ENCODE measurements at regions not wholly inside any gene's neighbourhood (a gene's known extent, or its start where the extent isn't known, plus 50 kb on each side); places are given as distances from the start of the nearest gene placed in this dataset.

GRCh38 chr21:35719080-35719479 is 341.2 kb downstream of the SETD4 start:
- TF ChIP-seq GATA3 (IDR thresholded peaks at IDR 0.05; ENCODE audit: low read depth, low read length) (no peak), GATA2 (IDR thresholded peaks at IDR 0.05; ENCODE audit: low read depth, low read length) (no peak)

- no peak for TF ChIP-seq GATA3 (IDR thresholded peaks at IDR 0.05; ENCODE audit: low read depth, low read length)
- no peak for TF ChIP-seq GATA2 (IDR thresholded peaks at IDR 0.05; ENCODE audit: low read depth, low read length)
Measured at GRCh38 chr21:35716876-35717565, 343.3 kb downstream of the SETD4 start.

- TF ChIP-seq GATA3 (IDR thresholded peaks at IDR 0.05; ENCODE audit: low read depth, low read length) (no peak), GATA2 (IDR thresholded peaks at IDR 0.05; ENCODE audit: low read depth, low read length) (no peak)
Measured at GRCh38 chr21:35713914-35714313, 346.4 kb downstream of the SETD4 start.

GRCh38 chr21:35711661-35712060 is 348.7 kb downstream of the SETD4 start:
- TF ChIP-seq GATA3 (IDR thresholded peaks at IDR 0.05; ENCODE audit: low read depth, low read length) (no peak), GATA2 (IDR thresholded peaks at IDR 0.05; ENCODE audit: low read depth, low read length) (no peak)

- TF ChIP-seq GATA2 (IDR thresholded peaks at IDR 0.05; ENCODE audit: low read depth, low read length) = no peak
- no peak for TF ChIP-seq GATA3 (IDR thresholded peaks at IDR 0.05; ENCODE audit: low read depth, low read length)
Measured at GRCh38 chr21:35711213-35711612, 349.1 kb downstream of the SETD4 start.

GRCh38 chr21:35705888-35706287 is 354.4 kb downstream of the SETD4 start:
- TF ChIP-seq GATA3 (IDR thresholded peaks at IDR 0.05; ENCODE audit: low read depth, low read length) (no peak), GATA2 (IDR thresholded peaks at IDR 0.05; ENCODE audit: low read depth, low read length) (no peak)

- TF ChIP-seq GATA3 (IDR thresholded peaks at IDR 0.05; ENCODE audit: low read depth, low read length) (no peak), GATA2 (IDR thresholded peaks at IDR 0.05; ENCODE audit: low read depth, low read length) (no peak)
Measured at GRCh38 chr21:35705237-35705887, 355.0 kb downstream of the SETD4 start.

GRCh38 chr21:35703704-35704103 is 356.6 kb downstream of the SETD4 start:
- TF ChIP-seq GATA3 (IDR thresholded peaks at IDR 0.05; ENCODE audit: low read depth, low read length) = no peak
- TF ChIP-seq GATA2 (IDR thresholded peaks at IDR 0.05; ENCODE audit: low read depth, low read length) = no peak

- TF ChIP-seq GATA3 (IDR thresholded peaks at IDR 0.05; ENCODE audit: low read depth, low read length) = no peak
- TF ChIP-seq GATA2 (IDR thresholded peaks at IDR 0.05; ENCODE audit: low read depth, low read length) = no peak
Measured at GRCh38 chr21:35699361-35699760, 361.0 kb downstream of the SETD4 start.

- TF ChIP-seq GATA3 (IDR thresholded peaks at IDR 0.05; ENCODE audit: low read depth, low read length) = no peak
- no peak for TF ChIP-seq GATA2 (IDR thresholded peaks at IDR 0.05; ENCODE audit: low read depth, low read length)
Measured at GRCh38 chr21:35697321-35697808, 363.0 kb downstream of the SETD4 start.

- TF ChIP-seq GATA3 (IDR thresholded peaks at IDR 0.05; ENCODE audit: low read depth, low read length) = no peak
- no peak for TF ChIP-seq GATA2 (IDR thresholded peaks at IDR 0.05; ENCODE audit: low read depth, low read length)
Measured at GRCh38 chr21:35696644-35697043, 363.7 kb downstream of the SETD4 start.

GRCh38 chr21:35692311-35692710 is 368.0 kb downstream of the SETD4 start:
- TF ChIP-seq GATA3 (IDR thresholded peaks at IDR 0.05; ENCODE audit: low read depth, low read length) = no peak
- no peak for TF ChIP-seq GATA2 (IDR thresholded peaks at IDR 0.05; ENCODE audit: low read depth, low read length)

- TF ChIP-seq GATA2 (IDR thresholded peaks at IDR 0.05; ENCODE audit: low read depth, low read length) (no peak), GATA3 (IDR thresholded peaks at IDR 0.05; ENCODE audit: low read depth, low read length) (no peak)
Measured at GRCh38 chr21:35690436-35690835, 369.9 kb downstream of the SETD4 start.

GRCh38 chr21:35686156-35686555 is 374.2 kb downstream of the SETD4 start:
- TF ChIP-seq GATA2 (IDR thresholded peaks at IDR 0.05; ENCODE audit: low read depth, low read length) = no peak
- TF ChIP-seq GATA3 (IDR thresholded peaks at IDR 0.05; ENCODE audit: low read depth, low read length) = no peak

- no peak for TF ChIP-seq GATA3 (IDR thresholded peaks at IDR 0.05; ENCODE audit: low read depth, low read length)
- TF ChIP-seq GATA2 (IDR thresholded peaks at IDR 0.05; ENCODE audit: low read depth, low read length) = no peak
Measured at GRCh38 chr21:35683664-35684304, 376.5 kb downstream of the SETD4 start.

Measured in SH-SY5Y (cell line).